ENCODE measurements at regions not wholly inside any gene's neighbourhood (a gene's known extent, or its start where the extent isn't known, plus 50 kb on each side); places are given as distances from the start of the nearest gene placed in this dataset.

GRCh38 chr18:43193336-43193735, 77.9 kb upstream of the RIT2 start (continued):
- TF ChIP-seq GTF2I (CRISPR knock-in tag; conservative IDR thresholded peaks at IDR 0.05), result no peak
- TF ChIP-seq TEAD1 (CRISPR knock-in tag; IDR thresholded peaks at IDR 0.05), result no peak
- TF ChIP-seq MYBL2 (CRISPR knock-in tag; IDR thresholded peaks at IDR 0.05), result no peak
- no peak for TF ChIP-seq RELA (CRISPR knock-in tag; IDR thresholded peaks at IDR 0.05; ENCODE audit: borderline replicate concordance)
- TF ChIP-seq ATF1 (CRISPR knock-in tag; IDR thresholded peaks at IDR 0.05), result no peak
- no peak for TF ChIP-seq TEAD4 (CRISPR knock-in tag; IDR thresholded peaks at IDR 0.05)
- TF ChIP-seq SOX15 (CRISPR knock-in tag; IDR thresholded peaks at IDR 0.05), result no peak
- TF ChIP-seq NR3C1 (CRISPR knock-in tag; conservative IDR thresholded peaks at IDR 0.05; ENCODE audit: low read depth), result no peak
- no peak for TF ChIP-seq MXD4 (CRISPR knock-in tag; IDR thresholded peaks at IDR 0.05; ENCODE audit: borderline replicate concordance)
- no peak for TF ChIP-seq ZNF416 (CRISPR knock-in tag; IDR thresholded peaks at IDR 0.05)

- CTCF ChIA-PET, result no interaction called here
- no peaks in the 10 kb centered on the region for H3K9me3 Mint-ChIP-seq
- peaks cover 5% of the 10 kb centered on the region for H3K4me1 Mint-ChIP-seq
- POLR2A ChIA-PET, result no interaction called here
- ATAC-seq (no peak), DNase-seq (ENCODE audit: low spot score) (no peak)
- H3K27ac Mint-ChIP-seq, result no peak overlapping the region; the same call in 1 of the 2 replicates
- no peaks in the 10 kb centered on the region for H3K36me3 Mint-ChIP-seq
- H3K27me3 Mint-ChIP-seq (ENCODE audit: low read depth), result no peaks in the 10 kb centered on the region
- no peak overlapping the region for H3K4me3 Mint-ChIP-seq
- TF ChIP-seq ETV6 (CRISPR knock-in tag; IDR thresholded peaks at IDR 0.05), result no peak
- TF ChIP-seq GRHL2 (CRISPR knock-in tag; IDR thresholded peaks at IDR 0.05; ENCODE audit: insufficient replicate concordance, severe bottlenecking), result no peak
- no peak for TF ChIP-seq USF1 (CRISPR knock-in tag; IDR thresholded peaks at IDR 0.05)
- TF ChIP-seq STAT6 (CRISPR knock-in tag; conservative IDR thresholded peaks at IDR 0.05; ENCODE audit: low read depth), result no peak
- TF ChIP-seq ERG (CRISPR knock-in tag; IDR thresholded peaks at IDR 0.05), result no peak
- no peak for TF ChIP-seq FOXJ3 (CRISPR knock-in tag; IDR thresholded peaks at IDR 0.05; ENCODE audit: borderline replicate concordance)
- no peak for TF ChIP-seq TCF7 (CRISPR knock-in tag; IDR thresholded peaks at IDR 0.05; ENCODE audit: low read depth)
- no peak for TF ChIP-seq MXD4 (CRISPR knock-in tag; IDR thresholded peaks at IDR 0.05; ENCODE audit: borderline replicate concordance)
- TF ChIP-seq SMAD4 (CRISPR knock-in tag; IDR thresholded peaks at IDR 0.05), result no peak
- TF ChIP-seq ZSCAN18 (CRISPR knock-in tag; IDR thresholded peaks at IDR 0.05), result no peak
- no peak for TF ChIP-seq MAX (CRISPR knock-in tag; IDR thresholded peaks at IDR 0.05)
- no peak for TF ChIP-seq AFF4 (CRISPR knock-in tag; IDR thresholded peaks at IDR 0.05; ENCODE audit: borderline replicate concordance)
- TF ChIP-seq RORB (CRISPR knock-in tag; IDR thresholded peaks at IDR 0.05), result no peak
- TF ChIP-seq TEAD4 (CRISPR knock-in tag; IDR thresholded peaks at IDR 0.05), result no peak
- no peak for TF ChIP-seq CDX4 (CRISPR knock-in tag; IDR thresholded peaks at IDR 0.05; ENCODE audit: borderline replicate concordance)
- no peak for TF ChIP-seq FOXP1 (CRISPR knock-in tag; IDR thresholded peaks at IDR 0.05; ENCODE audit: borderline replicate concordance)
Measured at GRCh38 chr18:43192408-43192807, 76.9 kb upstream of the RIT2 start.

Data from WTC11 (cell line).